ENCODE measurements at regions not wholly inside any gene's neighbourhood (a gene's known extent, or its start where the extent isn't known, plus 50 kb on each side); places are given as distances from the start of the nearest gene placed in this dataset.

GRCh38 chr14:61130512-61131260, 149.6 kb downstream of the SLC38A6 start:
- DNase-seq (ENCODE audit: low read depth), result no peak

GRCh38 chr14:61129168-61129745, 148.2 kb downstream of the SLC38A6 start:
- DNase-seq (ENCODE audit: low read depth), result no peak

DNA sequence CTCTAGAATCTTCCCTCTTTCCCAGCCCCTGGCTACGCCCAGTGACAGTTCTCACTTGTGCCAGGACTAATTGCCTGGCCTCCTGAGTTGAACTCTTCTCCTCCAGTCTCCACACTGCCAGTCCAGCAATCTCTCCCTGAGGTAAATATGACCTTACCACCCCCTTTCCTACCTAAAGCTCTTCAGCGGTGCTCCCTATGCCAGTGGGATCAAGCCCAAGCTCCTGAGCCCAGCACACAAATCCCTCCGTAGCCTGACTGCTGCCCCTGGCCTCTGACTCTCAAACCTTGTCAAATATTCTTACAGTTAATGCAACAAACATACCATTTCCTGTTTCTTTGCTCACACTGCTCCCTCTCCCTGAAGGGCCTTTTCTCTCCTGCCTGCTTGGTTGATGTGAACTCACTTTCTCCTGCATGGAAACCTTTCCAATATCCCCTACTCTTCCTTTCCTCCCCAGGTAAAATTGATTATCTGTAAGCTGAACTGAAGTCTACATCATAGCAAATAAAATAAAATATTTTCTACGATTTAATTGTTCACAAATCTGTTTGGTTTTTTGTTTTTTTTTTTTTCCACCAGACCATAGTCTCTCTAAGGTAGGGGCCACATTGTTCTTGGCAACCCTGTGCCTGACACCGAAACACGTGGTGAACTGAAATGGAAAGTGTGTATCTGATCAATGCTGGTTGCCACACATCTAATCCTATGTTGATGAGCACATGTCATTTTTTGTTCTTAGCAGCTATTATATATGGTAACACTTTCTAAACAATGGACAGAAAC, 147.5 kb downstream of the SLC38A6 start:
- DNase-seq (ENCODE audit: low read depth), result no peak

DNA sequence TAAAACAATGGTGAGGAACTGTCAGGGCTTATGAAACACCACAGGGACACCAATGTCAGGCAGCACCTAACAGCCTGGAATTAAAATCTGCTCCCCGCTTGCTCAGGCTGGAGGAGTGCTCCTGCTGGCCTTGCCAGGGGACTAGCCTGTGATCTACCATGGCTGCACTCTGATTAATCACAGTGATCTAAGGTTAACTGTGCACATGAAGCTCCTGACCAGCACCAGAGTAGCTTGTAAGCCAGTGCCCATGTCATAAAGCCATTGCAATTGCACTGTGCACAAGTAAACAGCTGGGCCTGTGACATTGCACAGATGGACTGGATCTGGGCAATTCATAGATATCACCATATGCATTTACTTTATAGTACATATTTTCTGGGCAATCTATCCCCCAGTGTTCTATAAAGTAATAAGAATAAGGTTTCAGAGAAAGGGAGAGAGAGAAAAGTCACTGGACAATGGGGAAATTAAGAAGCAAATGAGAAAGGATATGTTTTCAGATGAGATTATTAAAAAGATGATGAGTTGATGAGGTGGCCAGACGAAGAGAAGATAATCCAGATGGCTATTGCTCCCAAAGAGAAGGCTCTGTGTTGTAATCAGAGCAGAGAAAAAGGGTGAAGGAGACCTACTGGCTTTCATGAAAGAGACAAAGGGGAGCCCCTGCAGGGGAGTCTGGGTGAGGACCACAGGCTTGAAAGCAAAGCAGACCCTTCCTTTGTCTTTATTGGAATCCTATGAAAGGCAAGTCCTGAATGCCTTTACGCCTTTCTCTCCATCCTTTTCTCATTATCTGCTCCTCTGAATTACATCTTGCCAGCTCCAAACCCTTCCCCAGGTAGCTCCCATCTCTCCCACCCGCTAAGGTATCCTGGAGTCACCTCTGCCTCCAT, 145.8 kb downstream of the SLC38A6 start:
- no peak for DNase-seq (ENCODE audit: low read depth)

- no peak for DNase-seq (ENCODE audit: low read depth)
Measured at GRCh38 chr14:61125867-61126572, 145.0 kb downstream of the SLC38A6 start.

DNA sequence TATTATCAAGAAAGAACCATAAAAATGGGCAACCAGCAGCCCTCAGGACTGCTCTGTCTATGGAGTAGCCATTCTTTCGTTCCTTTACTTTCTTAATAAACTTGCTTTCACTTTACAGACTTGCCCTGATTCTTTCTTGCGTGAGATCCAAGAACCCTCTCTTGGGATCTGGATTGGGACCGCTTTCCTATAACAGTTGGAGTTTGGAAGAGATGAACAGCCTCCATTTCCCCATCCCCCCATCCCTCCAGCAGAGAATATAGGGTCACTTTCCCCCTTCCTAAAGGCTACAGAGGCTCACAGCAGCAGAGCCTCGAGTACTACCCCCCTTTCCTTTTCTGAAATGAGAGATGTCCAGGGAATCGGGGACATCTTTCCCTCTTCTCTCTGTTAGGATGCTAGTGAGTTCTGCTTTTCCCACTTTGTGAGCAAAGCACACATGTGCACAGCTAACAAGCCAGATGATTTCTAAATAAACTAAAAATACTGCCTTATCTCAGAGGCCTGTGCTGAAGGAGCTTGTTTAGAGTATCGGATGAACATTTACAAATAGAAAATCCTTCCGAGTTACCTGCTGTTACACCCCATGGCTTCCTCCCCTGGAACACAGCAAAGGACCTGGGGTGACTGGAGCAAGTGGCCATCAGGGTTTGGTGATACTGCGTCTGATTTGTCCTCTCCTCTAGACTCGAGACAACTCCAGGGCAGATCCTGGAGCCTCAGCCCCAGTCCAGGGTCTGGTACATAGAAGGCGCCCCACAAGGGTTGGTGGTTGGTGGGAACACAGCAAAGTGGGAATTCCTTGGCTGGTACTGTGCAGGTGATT, 144.2 kb downstream of the SLC38A6 start:
- DNase-seq (ENCODE audit: low read depth), result no peak

DNA sequence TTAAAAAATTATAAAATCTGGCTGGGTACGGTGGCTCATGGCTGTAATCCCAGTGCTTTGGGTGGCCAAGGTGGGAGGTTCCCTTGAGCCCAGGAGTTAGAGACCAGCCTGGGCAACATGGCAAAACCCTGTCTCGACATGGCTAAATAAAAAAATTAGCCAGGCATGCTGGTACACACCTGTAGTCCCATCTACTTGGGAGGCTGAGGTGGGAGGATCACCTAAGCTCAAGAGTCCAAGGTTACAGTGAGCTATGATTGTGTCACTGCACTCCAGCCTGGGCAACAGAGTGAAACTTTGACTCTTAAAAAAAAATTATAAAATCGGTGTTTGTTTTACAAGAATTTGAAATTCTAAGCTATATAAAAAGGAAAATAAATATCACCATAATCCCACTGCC, 141.8 kb downstream of the SLC38A6 start:
- no peak for DNase-seq (ENCODE audit: low read depth)

GRCh38 chr14:61121355-61121787, 140.3 kb downstream of the SLC38A6 start:
- DNase-seq (ENCODE audit: low read depth), result no peak

DNA sequence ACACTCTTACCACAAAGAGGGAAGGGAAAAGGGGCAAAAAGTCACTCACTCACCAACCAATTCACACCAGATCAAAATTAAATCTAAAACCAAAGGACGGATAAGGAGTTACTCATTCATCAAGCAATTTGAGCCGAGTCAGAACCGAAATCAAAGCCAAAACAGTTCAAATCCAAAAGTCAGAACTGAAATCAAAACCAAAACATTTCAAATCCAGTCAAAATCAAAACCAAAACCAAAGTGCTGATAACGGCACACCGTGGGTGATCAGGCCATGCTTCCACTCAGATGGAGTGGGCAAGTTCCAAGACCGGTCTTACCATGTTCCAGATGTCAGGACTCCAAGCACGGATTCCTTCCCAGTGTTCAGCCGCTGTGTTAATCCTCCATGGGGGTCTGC, 139.5 kb downstream of the SLC38A6 start:
- no peak for DNase-seq (ENCODE audit: low read depth)

DNA sequence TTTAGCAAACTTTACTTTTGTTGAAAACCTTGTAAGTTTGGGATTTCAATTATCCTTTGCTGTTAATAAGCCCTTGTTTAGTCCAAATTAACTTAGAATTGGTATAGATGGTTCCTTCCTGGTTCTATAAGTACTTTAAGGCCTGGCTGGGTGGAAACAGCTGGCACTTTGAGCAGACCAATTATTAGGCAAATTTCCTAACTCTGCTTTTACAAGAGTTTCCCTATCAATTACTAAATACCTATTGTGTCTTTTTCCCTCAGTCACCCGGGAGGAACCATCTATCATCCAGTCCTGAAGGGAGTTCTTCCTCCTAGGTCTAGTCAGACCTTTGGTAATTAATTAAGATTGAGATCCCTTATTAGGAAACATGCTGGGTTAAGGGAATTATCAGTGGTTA, 138.0 kb downstream of the SLC38A6 start:
- DNase-seq (ENCODE audit: low read depth), result no peak

DNA sequence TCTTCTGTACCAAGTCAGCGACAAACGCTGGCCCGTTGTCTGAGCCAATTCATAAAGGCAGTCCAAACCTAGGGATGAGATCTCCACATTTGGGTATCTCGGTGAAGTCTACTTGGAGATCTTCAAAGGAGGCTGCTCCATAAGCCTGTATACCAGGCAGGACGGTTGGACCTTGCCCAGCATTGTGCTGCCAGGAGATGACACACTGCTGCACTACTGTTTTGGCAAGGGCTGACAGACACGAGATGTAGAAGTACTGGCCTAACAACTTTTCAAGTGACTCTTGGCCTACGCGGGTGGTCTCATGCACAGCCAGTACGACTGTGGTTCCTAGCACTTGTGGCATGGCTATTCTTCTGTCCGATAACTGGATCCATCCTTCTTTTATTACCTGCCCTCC, 135.3 kb downstream of the SLC38A6 start:
- DNase-seq (ENCODE audit: low read depth), result no peak

- DNase-seq (ENCODE audit: low read depth), result no peak
Measured at GRCh38 chr14:61113561-61114225, 132.6 kb downstream of the SLC38A6 start.

DNA sequence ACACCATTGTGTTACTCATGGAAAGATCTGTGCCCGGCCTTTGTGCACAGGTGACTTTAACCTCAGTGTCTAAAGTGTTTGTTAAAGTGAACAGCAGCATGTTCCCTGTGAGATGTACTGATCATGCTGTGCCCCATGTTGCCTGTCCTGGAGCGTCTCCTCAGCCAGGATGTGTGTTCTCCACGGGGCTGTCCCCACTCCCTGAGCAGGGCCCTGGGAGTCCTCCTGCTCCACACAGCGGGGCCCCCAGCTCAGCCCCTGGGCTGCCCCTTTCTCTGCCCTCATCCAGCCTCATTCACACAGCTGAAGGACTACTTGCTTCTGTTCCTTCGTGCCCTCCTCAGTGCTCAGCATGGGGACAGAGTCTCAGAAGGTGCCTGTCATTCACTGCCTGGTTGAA, 131.5 kb downstream of the SLC38A6 start:
- no peak for DNase-seq (ENCODE audit: low read depth)

- DNase-seq (ENCODE audit: low read depth), result no peak
Measured at GRCh38 chr14:61111731-61112130, 130.7 kb downstream of the SLC38A6 start.

GRCh38 chr14:61111209-61111665, 130.2 kb downstream of the SLC38A6 start:
- DNase-seq (ENCODE audit: low read depth), result no peak

DNA sequence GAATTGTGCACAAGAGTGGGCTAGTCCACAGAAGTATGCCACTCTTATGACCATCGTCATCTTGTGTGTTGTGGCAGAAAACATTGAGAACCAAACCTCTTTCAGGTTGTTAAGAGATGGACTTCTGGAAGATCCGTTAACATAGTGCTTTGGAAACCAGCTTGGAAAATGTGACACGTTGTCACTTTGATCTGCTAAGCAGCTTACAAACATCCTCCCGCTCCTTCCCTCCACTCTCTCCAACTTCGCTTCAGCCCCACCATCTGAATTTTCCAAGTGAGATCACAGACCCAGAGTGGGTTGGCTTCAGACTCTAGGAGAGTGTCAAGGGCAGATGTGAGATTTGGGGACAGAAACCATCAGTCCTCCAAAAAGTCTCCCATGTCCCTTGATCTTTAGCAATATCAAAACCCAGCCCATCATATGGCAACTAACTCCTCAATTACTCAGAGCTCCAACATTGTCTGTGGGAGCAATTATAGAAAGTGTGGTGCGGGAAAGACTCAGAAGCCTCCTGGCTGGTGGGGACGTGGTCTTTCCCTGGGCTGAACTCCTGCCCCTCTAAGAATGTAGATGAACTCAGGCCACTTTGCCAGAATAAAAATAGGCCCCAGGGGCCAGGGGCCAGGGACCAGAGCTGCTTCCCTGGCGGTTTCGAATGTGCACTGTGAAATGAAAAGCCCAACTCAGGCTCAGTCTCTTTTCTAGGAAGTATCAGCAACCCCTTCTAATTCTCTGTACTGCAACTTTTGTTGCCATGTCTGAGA, 129.5 kb downstream of the SLC38A6 start:
- no peak for DNase-seq (ENCODE audit: low read depth)

DNA sequence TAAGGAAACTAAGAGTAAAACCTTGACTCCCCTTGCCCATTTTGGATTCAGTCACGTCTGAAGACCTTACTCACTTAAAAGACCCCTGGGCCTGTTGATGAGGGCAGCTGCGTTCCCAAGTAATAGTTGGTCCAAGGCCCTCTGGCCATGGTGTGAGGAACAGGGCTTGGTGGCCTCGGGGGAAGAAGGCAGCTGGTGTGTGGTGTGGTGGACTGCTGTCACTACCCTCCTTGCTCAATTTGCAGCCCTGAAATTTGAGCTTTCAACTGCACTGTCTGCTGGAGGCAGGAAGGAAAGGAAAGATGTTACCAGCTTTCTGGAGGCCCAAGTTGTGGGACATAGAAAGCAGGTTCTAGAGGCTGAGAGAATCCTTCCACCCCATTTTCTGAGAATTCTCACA, 128.2 kb downstream of the SLC38A6 start:
- DNase-seq (ENCODE audit: low read depth), result no peak

DNA sequence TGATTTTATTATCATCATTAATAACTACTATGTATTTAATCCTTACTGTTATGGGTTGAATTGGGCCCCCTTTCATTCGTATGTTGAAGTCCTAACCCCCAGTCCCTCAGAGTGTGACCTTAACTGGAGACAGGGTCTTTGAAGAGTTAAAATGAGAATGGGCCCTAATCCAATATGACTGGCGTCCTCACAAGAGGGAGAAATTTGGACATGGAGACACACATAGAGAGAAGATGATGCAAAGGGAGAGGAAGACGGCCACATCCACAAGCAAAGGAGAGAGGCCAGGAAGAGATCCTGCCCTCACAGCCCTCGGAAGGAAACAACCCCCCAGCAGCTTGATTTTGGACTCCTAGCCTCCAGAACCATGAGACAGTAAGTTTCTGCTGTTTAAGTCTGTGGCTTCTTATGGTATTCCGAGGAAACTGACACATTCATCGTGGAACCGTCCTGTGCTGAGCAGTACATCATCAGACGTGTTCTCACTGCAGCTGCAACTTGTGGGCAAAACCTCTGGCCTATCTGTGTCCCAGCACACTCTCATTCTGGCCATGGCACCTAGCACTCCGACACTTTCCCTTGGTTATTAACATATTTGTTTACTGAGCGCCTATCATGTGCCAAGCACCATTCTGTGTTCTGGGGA, 127.6 kb downstream of the SLC38A6 start:
- DNase-seq (ENCODE audit: low read depth), result no peak

Measured in HS-27A (cell line).